GM12878 (cell line): ENCODE measurements at regions not wholly inside any gene's neighbourhood (a gene's known extent, or its start where the extent isn't known, plus 50 kb on each side); places are given as distances from the start of the nearest gene placed in this dataset.

Source experiments
- ATAC-seq: fragments of 200-7000 bp; cut with Tn5 transposase; 3 replicates; pipeline ENCODE4 v1.9.1; 2020; ENCODE audit warnings: mild to moderate bottlenecking, moderate library complexity
- BruUV-seq: library from RNA; stranded (reverse); fragments of 400-500 nt; replicated peaks from 2 replicates; lab custom pipeline; 2021; lab: Mats Ljungman, UMichigan
- CTCF ChIA-PET: fragments of 300-600 bp; sonication (Branson Sonifier 250); formaldehyde crosslinking; extraction: SDS; loops from one replicate; lab custom pipeline; 2021; ENCODE audit warnings: inconsistent platforms; lab: Yijun Ruan, JAX
- POLR2A ChIA-PET: fragments of 350-600 bp; formaldehyde crosslinking; extraction: SDS; loops from one replicate; lab custom pipeline; 2021; ENCODE audit warnings: inconsistent platforms; lab: Charles Lee
- RAD21 ChIA-PET: fragments of 300-600 bp; sonication (Branson Sonifier 250); formaldehyde crosslinking; loops from one replicate; lab custom pipeline; 2023; ENCODE audit warnings: antibody characterized with exemption; ENCODE audit not compliant: unreplicated experiment; lab: Charles Lee
- SMC1A ChIA-PET: fragments of 300-600 bp; sonication (Branson Sonifier 250); formaldehyde crosslinking; loops from one replicate; lab custom pipeline; 2023; ENCODE audit not compliant: unreplicated experiment, uncharacterized antibody; lab: Charles Lee
- DNase-seq: peaks from one replicate; pipeline ENCODE4 v3.0.0-alpha.2; 2011; ENCODE audit warnings: low read depth, low spot score
- FAIRE-seq: peaks from 3 replicates; lab custom pipeline; 2011; peaks lifted over from hg19 to GRCh38; lab: Jason Lieb, UNC
- H2AFZ ChIP-seq: 2 replicates; pipeline ENCODE4 v1.6.0; 2011; ENCODE audit warnings: low read depth, low read length, control low read depth; ENCODE audit not compliant: control insufficient read depth
- H3K27ac ChIP-seq: 2 replicates; pipeline ENCODE4 v1.5.1; 2011; ENCODE audit warnings: control low read depth; ENCODE audit not compliant: control insufficient read depth, insufficient read depth
- H3K27me3 ChIP-seq, 2 experiments: replicated peaks in 1 of 2; 2 replicates each; pipeline versions ENCODE4 v1.6.0 to v1.6.1; 2011; ENCODE audit warnings: low read length in 1 of 2; ENCODE audit not compliant: control insufficient read depth in 2 of 2, insufficient read depth in 2 of 2
- H3K36me3 ChIP-seq, 2 experiments: 2 replicates each; pipeline ENCODE4 v1.5.1; 2011; ENCODE audit warnings: low read length in 1 of 2; ENCODE audit not compliant: control insufficient read depth in 2 of 2, insufficient read depth in 2 of 2
- H3K4me1 ChIP-seq: 2 replicates; pipeline ENCODE4 v1.6.1; 2011; ENCODE audit warnings: mild to moderate bottlenecking, low read length, moderate library complexity, mixed read lengths; ENCODE audit not compliant: control insufficient read depth, insufficient read depth
- H3K4me2 ChIP-seq: 2 replicates; pipeline ENCODE4 v1.6.0; 2011; ENCODE audit warnings: control low read depth; ENCODE audit not compliant: control insufficient read depth, insufficient read depth
- H3K4me3 ChIP-seq: fragments of 200-600 bp; sonication (generic); 2 replicates; pipeline ENCODE4 v1.5.1; 2016
- H3K79me2 ChIP-seq: 2 replicates; pipeline ENCODE4 v1.6.0; 2011; ENCODE audit warnings: low read length; ENCODE audit not compliant: control insufficient read depth, insufficient read depth
- H3K9ac ChIP-seq: 2 replicates; pipeline ENCODE4 v1.8.0; 2011; ENCODE audit warnings: low read length, control low read depth, mixed read lengths; ENCODE audit not compliant: control insufficient read depth, insufficient read depth
- H3K9me3 ChIP-seq: replicated peaks from 3 replicates; pipeline ENCODE4 v1.5.1; 2011; ENCODE audit warnings: mild to moderate bottlenecking, low read length; ENCODE audit not compliant: control insufficient read depth, insufficient read depth
- H4K20me1 ChIP-seq: 2 replicates; pipeline ENCODE4 v1.6.0; 2011; ENCODE audit not compliant: control insufficient read depth, insufficient read depth
- CHD2 ChIP-seq: IDR thresholded peaks from 2 replicates; pipeline ENCODE4 v1.6.1; 2011; ENCODE audit warnings: low read depth, low read length, improper control_type of control experiment, borderline replicate concordance
- HSF1 ChIP-seq: fragments of 150-350 bp; IDR thresholded peaks from 2 replicates; pipeline ENCODE4 v1.6.1; 2014; ENCODE audit warnings: mild to moderate bottlenecking, low read depth, low read length
- MXI1 ChIP-seq: fragments of 150-350 bp; IDR thresholded peaks from 2 replicates; pipeline ENCODE4 v1.6.1; 2011; ENCODE audit warnings: low read depth, mild to moderate bottlenecking, inconsistent platforms, low read length, improper control_type of control experiment
- MYC ChIP-seq: IDR thresholded peaks from 2 replicates; pipeline ENCODE4 v1.6.1; 2011; ENCODE audit warnings: mild to moderate bottlenecking, low read length, moderate library complexity, inconsistent platforms; ENCODE audit not compliant: insufficient read depth, insufficient replicate concordance, insufficient read length, severe bottlenecking
- NKRF ChIP-seq: fragments of 450-650 bp; conservative IDR thresholded peaks from 2 replicates; pipeline ENCODE4 v1.6.1; 2017; ENCODE audit warnings: mild to moderate bottlenecking, moderate library complexity
- PAX5 ChIP-seq: IDR thresholded peaks from 2 replicates; pipeline ENCODE4 v1.6.1; 2011; ENCODE audit warnings: low read depth, low read length, borderline replicate concordance
- PML ChIP-seq: IDR thresholded peaks from 2 replicates; pipeline ENCODE4 v1.6.1; 2012; ENCODE audit warnings: low read length, inconsistent platforms
- SMARCA5 ChIP-seq: fragments of 450-650 bp; IDR thresholded peaks from 2 replicates; pipeline ENCODE4 v1.6.1; 2017; ENCODE audit warnings: mild to moderate bottlenecking
- SREBF2 ChIP-seq: IDR thresholded peaks from 2 replicates; pipeline ENCODE4 v1.6.1; 2012; ENCODE audit warnings: mild to moderate bottlenecking, low read length
- STAT1 ChIP-seq: fragments of 450-650 bp; conservative IDR thresholded peaks from 2 replicates; pipeline ENCODE4 v1.6.1; 2014; ENCODE audit warnings: antibody characterized with exemption, mild to moderate bottlenecking
- TAF1 ChIP-seq: IDR thresholded peaks from 2 replicates; pipeline ENCODE4 v1.6.1; 2011; ENCODE audit warnings: mild to moderate bottlenecking, low read depth, low read length, borderline replicate concordance
- TCF3 ChIP-seq: IDR thresholded peaks from 2 replicates; pipeline ENCODE4 v1.6.1; 2012; ENCODE audit warnings: low read depth, mild to moderate bottlenecking, low read length, borderline replicate concordance; ENCODE audit not compliant: insufficient read depth
- USF1 ChIP-seq: IDR thresholded peaks from 2 replicates; pipeline ENCODE4 v1.6.1; 2011; ENCODE audit warnings: borderline replicate concordance, low read depth, mild to moderate bottlenecking, moderate library complexity, mixed read lengths, low read length; ENCODE audit not compliant: insufficient read depth; ENCODE audit errors: extremely low read length
- USF2 ChIP-seq: IDR thresholded peaks from 2 replicates; pipeline ENCODE4 v1.6.1; 2011; ENCODE audit warnings: low read depth, low read length, improper control_type of control experiment, borderline replicate concordance
- WGBS: methylation state at CpG from one replicate; pipeline ENCODE4 v1.1.6; 2016; ENCODE audit warnings: low lambda C conversion rate; ENCODE audit not compliant: insufficient replicate concordance, insufficient coverage; ENCODE audit errors: missing lambda C conversion rate; 5-methylcytosine and 5-hydroxymethylcytosine counted together
- in situ Hi-C: fragments of 300-500 bp; cut with MboI; formaldehyde crosslinking; loops from 9 replicates; pipeline ENCODE4 v1.14.3; 2018; ENCODE audit warnings: mixed read lengths
- intact Hi-C: fragments of 100-400 bp; cut with micrococcal nuclease; formaldehyde crosslinking; loops from one replicate; pipeline ENCODE4 v1.14.2; 2022; ENCODE audit not compliant: unreplicated experiment

GRCh38 chr15:39131609-39132008 lies 449.3 kb upstream of the THBS1 start:
- Histone ChIP-seq H3K9me3 (no peaks in the 10 kb centered on the region), H3K27ac (no peak overlapping the region), H3K4me1 (no peaks in the 10 kb centered on the region), H3K27me3 (0 out of 4 replicates have a peak, but pooled peaks cover 0 to 2% of the 10 kb centered on the region in 2 experiments), H4K20me1 (no peaks in the 10 kb centered on the region)
- in situ Hi-C loops, result no loop called here
- RAD21 ChIA-PET, result no interaction called here
- 28% methylated on average over 4 of the region's 4 CpGs for WGBS
- intact Hi-C loops, result loop anchor here (10.0 kb wide), 1 partner anchor 293 kb away; no protein-coding TSS in a partner anchor
- TF ChIP-seq TCF3 (no peak), MYC (no peak), USF2 (no peak), MXI1 (no peak), SMARCA5 (no peak), SREBF2 (no peak), STAT1 (no peak), TAF1 (no peak), HSF1 (no peak), PAX5 (no peak), PML (no peak), NKRF (no peak), USF1 (no peak), CHD2 (no peak)
- TF ChIP-seq, all 136 proteins: peak for 0
- H2AFZ ChIP-seq, result no peak overlapping the region
- H3K4me2 ChIP-seq, result no peak overlapping the region
- H3K36me3 ChIP-seq, result no peaks in the 10 kb centered on the region
- FAIRE-seq (no peak), DNase-seq (no peak), ATAC-seq (no peak)
- ChIA-PET CTCF (interaction anchor here (1.3 kb wide), 1 partner anchor 448 kb away, joined by 4 read pairs; no protein-coding TSS in a partner anchor), POLR2A (interaction anchor here (0.5 kb wide), 1 partner anchor 22 kb away, joined by 3 read pairs; no protein-coding TSS in a partner anchor), SMC1A (no interaction called here)
- no peak overlapping the region for H3K9ac ChIP-seq
- no peaks in the 10 kb centered on the region for H3K79me2 ChIP-seq
- BruUV-seq, result no TSS peak
- no peak overlapping the region for H3K4me3 ChIP-seq
